GM12878 (cell line): ENCODE measurements at regions not wholly inside any gene's neighbourhood (a gene's known extent, or its start where the extent isn't known, plus 50 kb on each side); places are given as distances from the start of the nearest gene placed in this dataset.

ENCODE experiments used
- HDAC6 ChIP-seq: fragments of 200-600 bp; sonication (generic); IDR thresholded peaks from one replicate; pipeline ENCODE4 v1.8.0; 2017; ENCODE audit warnings: antibody characterized with exemption; ENCODE audit not compliant: unreplicated experiment

DNA sequence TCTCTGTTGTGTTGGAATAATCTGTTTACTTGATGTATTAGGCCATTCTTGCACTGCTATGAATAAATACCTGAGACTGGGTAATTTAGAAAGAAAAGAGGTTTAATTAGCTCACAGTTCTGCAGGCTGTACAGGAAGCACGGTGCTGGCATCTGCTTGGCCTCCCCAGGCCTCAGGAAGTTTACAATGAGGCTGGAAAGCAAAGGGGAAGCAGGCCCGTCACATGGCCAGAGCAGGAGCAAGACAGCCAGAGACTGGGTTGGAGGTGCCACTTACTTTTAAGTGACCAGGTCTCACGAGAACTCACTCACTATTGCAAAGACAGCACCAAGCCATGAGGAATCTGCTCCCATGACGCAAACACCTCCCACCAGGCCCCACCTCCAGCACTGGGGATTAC lies 50.6 kb upstream of the FUCA2 start (continued):
- TF ChIP-seq HDAC6: no peak
- TF ChIP-seq, all 136 proteins: peak for 0
